Activated naive CD4-positive, alpha-beta T cell treated with Interleukin-2 at 50 U/mL for 16 hours (primary cell): ENCODE measurements at regions not wholly inside any gene's neighbourhood (a gene's known extent, or its start where the extent isn't known, plus 50 kb on each side); places are given as distances from the start of the nearest gene placed in this dataset.
"Not testable (repeated sequence)": the region's sequence is repeated elsewhere in the genome, so short reads cannot be mapped to it uniquely, and the experiment has no call there.

ENCODE experiments used
- DNase-seq: peaks from one replicate; pipeline ENCODE4 v3.0.0-alpha.2; 2020

- DNase-seq = no peak
These were observed 56.2 kb downstream of the TAF11L14 start for GRCh38 chr5:17690473-17690872.

- no peak for DNase-seq
These were observed 57.5 kb downstream of the TAF11L14 start for GRCh38 chr5:17691762-17692161.

GRCh38 chr5:17694371-17694770 is 60.1 kb downstream of the TAF11L14 start:
- no peak for DNase-seq

GRCh38 chr5:17694914-17695313 is 60.7 kb downstream of the TAF11L14 start:
- DNase-seq = no peak

- no peak for DNase-seq
These were observed 62.4 kb downstream of the TAF11L14 start for GRCh38 chr5:17696627-17697026.

GRCh38 chr5:17697671-17698070 is 63.4 kb downstream of the TAF11L14 start:
- no peak for DNase-seq

DNA sequence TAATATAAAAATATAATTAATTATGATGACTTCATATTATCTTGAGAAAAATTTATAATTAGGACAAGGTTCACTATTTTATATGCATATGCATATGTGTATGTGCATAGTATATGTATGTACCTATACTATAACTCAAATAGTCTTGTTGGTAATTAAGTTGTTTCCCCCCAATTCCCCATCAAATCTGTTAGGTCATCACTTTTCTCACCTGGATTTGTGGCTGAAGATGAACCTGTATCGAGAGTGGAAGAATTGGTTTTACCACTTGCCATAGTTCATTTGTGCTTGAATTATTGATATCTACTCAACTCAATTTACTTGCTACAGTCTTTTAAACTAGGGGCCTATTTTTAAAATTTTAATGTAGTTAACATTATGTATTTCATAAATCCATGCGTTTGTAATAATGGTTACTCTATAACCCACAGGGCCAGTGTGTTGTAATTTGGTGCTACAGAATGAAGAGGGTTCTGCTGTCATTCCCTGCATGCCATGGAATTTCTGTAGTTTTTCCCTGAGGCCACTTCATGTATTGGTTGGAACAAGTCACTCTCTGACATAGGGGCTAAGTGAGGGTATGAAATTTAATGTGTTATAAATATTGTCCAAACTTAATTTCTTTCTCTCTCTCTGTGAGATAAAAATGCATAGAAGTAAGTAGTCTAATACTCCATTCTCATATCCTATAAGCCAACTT is 74.9 kb downstream of the TAF11L14 start:
- DNase-seq = no peak

DNA sequence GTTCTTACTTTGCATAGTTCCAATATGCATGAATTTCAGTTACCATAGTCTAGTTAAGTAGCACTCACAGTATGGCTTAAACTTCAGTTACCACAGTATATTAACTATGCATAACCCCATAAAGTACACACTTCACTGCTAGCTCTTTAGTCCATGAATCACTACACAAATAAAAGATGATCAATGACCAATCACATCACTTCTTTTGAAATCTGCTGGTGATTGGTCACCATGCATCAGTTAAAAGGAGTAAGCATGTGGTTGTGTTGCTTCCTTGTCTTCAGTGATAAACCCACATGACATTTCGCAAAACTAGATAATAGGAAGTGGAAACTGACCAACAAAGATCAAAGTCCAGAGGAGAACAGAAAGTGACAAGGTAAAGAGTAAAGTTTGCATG is 79.0 kb downstream of the TAF11L14 start:
- DNase-seq = no peak

- no peak for DNase-seq
These were observed 79.9 kb downstream of the TAF11L14 start for GRCh38 chr5:17714186-17714585.

DNA sequence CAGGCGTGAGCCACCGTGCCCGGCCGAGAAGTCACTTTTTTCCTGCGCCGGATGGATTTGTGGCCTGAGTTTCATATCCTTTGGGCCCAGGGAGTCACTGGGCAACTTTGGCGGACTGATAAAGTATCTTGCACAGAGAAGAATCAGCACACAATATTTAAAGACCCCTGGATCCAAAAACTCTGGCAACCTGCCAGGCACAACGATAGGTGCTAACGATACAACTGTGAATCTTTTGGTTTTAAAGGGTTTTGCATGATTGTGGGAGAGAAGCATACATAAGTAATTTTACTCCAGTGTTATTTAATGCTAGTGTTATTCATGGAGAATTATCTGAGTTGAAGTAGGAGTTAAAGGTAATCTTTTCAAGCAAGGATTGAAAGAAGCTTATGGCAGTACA is 85.3 kb downstream of the TAF11L14 start:
- no peak for DNase-seq

GRCh38 chr5:17720071-17720470 is 85.8 kb downstream of the TAF11L14 start:
- no peak for DNase-seq

DNA sequence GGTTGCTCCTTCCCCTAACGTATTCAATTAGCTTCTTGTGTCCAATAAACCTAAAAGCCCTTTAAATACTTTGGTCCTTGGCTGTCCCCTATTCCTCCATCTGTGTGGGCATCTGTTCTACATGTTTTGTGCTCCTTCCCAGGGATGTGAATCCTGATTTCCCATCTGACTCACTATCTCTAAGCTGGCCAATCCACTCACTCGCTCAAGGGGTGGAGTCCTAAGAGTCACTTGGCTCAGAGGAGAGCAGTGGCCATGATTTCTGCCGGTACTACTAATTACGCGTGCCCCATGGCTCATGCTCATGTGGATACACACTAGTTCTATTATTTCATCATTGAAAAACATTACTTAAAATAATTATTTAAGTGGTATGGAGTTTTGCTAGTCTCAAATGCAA is 89.6 kb downstream of the TAF11L14 start:
- no peak for DNase-seq

DNA sequence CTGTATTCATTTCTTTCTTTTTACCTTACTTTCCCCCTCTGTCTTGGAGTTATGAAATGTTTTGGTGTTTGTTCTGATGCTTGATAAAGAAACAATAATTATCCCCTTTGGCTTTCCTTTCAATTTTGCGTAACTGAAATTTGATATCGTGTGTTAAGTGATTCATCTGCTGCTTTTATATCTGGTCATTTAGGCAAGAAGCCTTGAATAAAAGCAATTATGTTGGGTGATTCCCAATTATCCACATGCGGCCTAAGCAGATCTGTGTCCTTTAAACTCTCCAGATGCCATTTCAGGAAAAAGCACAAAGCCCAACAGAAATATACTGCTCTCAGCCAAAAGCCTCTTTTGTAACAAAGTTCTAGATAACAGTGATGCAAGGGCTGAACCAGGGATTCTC is 92.8 kb downstream of the TAF11L14 start:
- no peak for DNase-seq

DNA sequence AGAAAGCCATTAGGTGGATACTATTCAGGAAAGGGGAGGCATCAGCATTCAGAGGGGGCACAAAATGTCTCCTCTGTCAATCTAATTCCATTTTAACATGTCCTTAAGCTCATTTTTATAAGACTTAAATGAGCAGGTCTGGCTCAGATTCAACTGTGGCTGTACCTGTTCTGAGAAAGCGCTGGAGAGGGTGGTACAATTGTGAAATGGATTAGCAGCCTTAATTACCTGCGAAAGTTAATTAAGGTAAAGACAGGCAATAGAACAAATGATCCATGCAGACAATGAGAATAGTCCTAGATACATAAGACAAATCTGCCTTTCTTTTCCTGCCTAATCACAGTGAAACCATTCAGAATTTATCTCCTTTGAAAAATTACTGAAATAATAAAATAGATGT is 96.2 kb downstream of the TAF11L14 start:
- no peak for DNase-seq

GRCh38 chr5:17732351-17732923 is 98.2 kb downstream of the TAF11L14 start:
- no peak for DNase-seq

- no peak for DNase-seq
These were observed 99.8 kb downstream of the TAF11L14 start for GRCh38 chr5:17734011-17734410.

- no peak for DNase-seq
These were observed 101.5 kb downstream of the TAF11L14 start for GRCh38 chr5:17735761-17736160.

DNA sequence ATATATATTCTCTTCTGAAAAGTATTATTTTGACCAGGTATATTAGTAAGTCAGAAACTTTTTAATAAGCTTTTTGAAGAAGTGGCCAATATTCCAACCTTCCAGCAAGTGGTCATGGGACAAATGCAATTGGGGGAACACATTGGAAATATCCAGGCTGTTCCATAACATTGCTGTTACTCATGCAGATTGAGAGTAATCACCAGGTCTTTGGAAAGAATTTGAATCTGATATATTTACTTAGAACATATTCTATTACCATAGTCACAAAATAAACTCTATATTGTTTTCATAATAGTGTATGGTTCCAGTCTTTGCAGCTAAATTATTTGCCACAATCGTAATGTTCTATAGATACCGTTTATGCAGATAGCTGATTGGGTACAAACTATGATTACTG is 102.8 kb downstream of the TAF11L14 start:
- DNase-seq = no peak

DNA sequence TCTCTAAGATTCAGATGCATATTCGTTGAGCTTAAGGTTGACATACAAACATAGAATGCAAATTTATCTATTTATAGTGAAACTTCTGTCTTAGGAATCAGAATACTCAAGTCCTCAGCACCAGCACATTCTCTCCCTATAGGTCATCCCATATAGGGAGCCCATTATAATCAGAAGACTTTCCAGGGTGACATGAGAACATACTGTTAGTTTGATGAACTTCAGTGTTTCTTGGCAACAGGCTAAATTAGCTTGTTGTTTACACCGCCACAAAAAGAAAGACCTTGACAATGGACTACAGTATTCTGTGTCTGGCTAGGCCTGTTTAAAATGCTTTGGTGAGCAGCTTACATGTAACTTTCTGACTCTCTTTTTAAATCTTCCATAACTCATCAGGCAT is 104.2 kb downstream of the TAF11L14 start:
- DNase-seq = no peak

DNA sequence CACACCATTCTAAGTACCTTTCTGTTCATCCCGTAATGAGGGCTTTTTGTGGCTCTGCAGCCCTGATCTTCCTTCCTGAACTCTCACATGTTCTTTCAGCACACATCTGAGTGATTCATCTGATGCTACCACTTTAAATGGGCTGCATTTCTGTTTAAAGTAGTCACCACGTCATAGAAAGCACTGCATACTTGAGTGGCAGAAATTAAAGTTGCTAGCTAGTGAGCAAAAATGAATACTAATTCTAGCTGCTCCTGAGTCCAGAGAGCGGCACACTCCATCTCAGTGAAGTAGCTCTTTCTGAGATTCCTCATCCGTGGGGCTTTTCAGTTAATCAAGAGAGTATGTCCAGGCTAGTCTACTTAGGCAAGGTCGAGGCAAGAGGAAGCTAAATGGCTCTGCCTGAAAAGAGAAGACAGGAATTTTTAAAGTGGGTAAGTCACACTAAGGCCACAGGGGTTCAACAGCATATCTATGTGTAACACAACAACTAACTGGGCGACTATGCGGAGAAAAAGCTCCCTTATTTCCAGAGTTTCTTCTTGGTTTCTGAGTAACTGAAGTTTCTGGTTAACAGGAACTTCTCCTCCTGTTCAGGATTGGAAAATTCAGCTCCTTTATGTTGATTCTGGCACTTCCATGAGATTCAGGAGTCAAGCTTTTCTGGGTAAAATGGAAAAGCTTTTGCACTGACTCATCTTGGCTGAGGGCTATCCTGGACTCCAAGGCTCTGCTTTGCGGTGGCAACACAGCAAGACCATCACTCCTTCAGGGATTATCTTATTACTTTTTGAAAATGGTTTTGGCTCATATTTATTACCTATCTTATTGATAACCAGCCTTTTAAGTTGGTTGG is 109.5 kb downstream of the TAF11L14 start:
- no peak for DNase-seq

- no peak for DNase-seq
These were observed 113.9 kb downstream of the TAF11L14 start for GRCh38 chr5:17748201-17748600.

DNA sequence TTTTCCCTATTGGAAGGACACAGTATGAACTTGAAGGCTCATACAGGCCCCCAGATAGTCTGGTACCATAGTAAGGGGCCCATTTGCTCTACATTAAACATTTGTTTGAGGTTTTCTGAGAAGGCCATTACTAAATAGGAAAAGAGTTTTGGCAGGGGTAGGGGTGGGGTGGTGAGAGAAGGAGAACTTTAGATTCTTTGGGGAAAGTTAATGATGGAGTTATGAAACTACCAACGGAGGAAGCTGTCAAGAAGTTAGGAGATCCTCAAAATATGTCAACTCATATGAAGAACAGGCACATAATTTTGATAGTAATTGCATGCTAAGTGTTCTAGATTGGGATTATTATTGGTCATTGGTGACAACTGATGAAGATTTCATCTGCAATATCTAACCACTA is 114.7 kb downstream of the TAF11L14 start:
- DNase-seq = no peak

GRCh38 chr5:17755406-17755805 is 121.1 kb downstream of the TAF11L14 start:
- not testable (repeated sequence) for DNase-seq

- no peak for DNase-seq
These were observed 127.1 kb downstream of the TAF11L14 start for GRCh38 chr5:17761326-17761725.
